Fibroblast of skin of back (primary cell): ENCODE measurements at regions not wholly inside any gene's neighbourhood (a gene's known extent, or its start where the extent isn't known, plus 50 kb on each side); places are given as distances from the start of the nearest gene placed in this dataset.

Source experiments
- DNase-seq: peaks from one replicate; pipeline ENCODE4 v3.0.0-alpha.2; 2013

DNA sequence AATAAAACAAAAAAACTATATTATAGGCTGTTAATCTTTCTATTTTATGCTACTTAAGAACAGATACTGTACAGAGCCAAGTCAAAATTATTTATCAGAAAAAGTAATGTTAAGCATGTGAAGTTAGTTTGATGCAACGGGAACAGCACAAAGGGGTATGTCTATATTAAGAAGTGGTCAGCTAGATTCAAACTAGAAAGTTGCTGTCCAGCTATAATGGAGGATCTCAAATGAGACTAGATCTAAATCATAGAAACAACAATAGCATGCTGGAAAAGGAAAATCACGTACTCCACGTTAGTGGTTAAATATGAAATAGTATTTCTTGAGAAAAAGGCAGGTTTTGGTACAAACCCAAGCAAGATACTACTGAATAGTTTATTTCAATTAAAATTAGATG is 1124.0 kb downstream of the GRIK2 start:
- DNase-seq: no peak

DNA sequence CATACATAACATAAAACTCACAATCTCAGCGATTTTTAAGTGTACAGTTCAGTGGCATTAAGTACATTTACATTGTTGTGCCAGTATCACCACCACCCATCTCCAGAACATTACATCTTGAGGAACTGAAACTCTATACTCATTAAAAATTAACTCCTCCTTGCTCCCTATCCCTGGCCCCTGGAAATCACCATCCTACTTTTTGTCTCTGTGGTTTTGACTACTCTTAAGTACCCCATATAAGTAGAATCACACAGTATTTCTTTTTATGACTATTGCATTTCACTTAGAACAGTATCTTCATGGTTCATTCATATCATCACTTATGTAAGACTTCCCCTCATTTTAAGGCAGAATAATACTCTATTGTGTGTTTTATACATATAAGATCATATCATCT is 1108.1 kb downstream of the GRIK2 start:
- DNase-seq: no peak

DNA sequence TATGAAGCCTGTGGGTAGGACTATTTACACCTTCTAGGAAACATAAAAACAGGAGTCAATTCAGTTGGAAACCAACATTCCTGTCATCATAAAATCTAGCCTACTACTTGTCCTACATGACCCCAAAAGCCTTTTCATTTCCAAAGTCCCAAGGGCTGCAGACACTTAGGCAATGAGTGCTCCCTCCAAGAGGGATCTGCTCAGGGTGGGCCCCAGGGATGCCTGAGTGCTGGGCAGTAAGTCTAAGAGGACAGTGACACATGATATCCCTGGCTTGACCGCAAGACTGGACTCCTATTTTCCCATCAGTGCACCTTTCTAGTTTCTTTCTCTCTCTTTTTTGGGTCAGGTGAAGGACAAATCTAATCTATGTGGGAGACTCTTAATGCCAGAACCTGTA is 1101.3 kb downstream of the GRIK2 start:
- no peak for DNase-seq

DNA sequence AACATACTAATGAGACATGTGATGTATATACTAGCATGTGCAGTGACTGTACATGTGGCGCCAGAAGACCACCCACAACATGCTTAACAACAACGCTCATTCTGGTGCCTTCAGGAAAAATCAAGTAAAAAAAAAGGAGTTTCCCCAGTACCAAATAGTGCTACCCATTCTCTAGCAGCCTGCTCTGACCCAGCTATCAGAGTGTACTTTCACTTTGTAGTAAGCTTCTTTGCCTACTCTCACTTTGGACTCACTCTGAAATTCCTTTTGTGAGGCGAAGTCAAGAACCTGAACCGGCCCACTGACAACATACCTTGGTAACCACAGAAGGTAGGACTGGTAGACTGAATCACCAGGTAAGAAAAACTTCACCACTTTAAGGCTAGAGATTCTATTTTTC is 1100.0 kb downstream of the GRIK2 start:
- no peak for DNase-seq

DNA sequence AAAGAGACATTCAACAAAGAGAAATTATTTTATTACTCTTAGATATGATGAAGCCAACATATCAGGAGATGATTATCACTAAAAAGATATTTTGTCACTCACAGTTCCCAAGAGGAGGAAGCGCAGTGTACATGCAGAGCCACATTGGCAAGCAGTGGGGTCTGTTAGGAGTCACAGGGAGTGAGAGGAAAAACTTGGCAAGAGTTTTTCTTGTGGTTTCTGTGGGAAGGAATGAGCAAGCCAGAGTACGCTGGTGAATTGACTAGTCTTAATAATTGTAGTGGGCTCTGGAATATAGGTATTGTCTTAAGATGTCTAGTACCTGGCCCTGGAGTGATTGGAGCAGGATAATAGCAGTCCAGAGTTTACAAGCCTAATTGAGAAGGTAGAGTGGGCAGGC is 1095.2 kb downstream of the GRIK2 start:
- DNase-seq: peak; percentile 76

DNA sequence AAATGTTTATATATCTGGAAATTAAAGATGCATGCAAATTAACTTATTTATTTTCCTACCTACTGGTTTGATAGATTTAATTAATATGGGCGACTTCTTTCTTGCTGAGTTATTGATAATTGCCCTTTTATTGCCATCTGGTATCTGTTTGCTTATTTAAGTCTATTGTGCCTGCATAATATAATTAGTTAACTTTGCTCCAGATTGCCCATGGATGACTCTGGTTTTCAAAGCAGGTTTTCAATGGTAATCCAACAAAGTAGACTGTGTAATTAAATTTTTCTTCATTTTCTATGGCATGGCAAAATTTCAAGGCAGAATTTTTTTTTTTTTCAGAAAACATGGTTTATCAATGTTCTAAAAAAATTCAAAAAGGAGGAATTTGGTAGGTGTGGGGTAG is 1092.0 kb downstream of the GRIK2 start:
- DNase-seq: no peak

DNA sequence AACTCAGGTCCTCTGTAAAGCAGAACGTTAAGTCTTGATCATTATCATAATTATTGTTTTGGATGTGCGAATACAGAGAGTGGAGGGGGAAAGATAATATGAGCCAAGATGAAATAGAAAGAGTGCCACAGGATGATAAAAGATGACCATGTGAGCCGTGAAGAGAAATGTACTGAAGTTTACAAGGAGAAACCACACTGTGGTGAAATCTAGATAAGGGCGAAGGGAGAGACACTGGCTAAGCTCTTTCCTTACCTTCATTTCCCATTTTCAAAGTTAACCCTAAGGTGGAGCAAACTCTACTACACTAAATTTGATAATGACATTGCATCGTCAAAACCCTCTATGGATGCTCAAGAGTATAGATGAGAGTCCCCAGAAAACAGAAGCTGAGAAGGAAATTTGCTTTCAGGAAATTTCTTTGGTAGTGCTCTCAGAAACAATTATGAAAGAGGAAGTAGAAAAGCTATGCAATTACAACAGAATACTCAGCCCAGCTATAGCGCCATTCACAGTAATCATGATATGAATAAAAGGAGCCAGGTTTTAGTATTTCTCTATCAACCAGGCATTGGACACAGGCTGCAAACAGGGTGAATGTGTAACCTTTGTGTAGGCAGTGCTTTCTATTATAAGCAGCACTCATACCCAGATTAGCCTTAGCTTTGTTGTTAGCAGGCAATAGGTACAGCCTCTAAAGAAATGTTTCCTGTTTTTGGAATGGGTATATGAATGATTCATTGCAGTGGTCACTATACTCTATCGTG is 1080.7 kb downstream of the GRIK2 start:
- no peak for DNase-seq

DNA sequence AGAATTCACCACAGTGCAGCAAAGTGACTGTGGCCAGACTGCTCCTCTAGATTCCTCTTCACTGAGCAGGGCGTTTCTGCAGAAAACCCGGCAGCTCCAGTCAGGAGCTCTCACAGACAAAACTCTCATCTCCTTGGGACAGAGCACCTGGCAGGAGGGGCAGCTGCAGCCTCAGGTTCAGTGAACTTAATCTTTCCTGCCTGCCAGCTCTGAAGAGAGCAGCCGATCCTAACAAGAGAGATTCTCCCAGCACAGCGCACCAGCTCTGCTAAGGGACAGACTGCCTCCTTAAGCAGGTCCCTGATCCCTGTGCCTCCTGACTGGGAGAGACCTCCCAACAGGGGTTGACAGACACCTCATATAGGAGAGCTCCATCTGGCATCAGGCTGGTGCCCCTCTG is 1065.5 kb downstream of the GRIK2 start:
- no peak for DNase-seq

DNA sequence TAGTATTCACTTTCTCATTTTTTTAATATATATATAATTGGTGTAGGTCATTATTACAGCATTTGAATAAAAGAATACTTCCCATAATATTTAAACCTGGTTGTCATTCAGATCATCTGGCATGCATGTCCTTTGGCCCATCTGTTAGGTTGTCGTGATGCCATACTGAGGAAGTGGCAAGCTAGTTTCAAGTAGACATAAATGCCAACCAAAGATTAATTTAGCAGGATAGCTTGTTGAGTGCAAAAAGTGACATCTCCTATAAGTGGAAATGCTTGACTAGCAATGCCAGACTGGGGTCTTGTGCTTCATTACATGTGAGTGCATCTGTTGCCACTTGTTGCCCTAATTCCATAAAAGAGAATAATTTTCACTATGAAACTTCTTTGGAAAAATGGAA is 1044.7 kb downstream of the GRIK2 start:
- DNase-seq: no peak

DNA sequence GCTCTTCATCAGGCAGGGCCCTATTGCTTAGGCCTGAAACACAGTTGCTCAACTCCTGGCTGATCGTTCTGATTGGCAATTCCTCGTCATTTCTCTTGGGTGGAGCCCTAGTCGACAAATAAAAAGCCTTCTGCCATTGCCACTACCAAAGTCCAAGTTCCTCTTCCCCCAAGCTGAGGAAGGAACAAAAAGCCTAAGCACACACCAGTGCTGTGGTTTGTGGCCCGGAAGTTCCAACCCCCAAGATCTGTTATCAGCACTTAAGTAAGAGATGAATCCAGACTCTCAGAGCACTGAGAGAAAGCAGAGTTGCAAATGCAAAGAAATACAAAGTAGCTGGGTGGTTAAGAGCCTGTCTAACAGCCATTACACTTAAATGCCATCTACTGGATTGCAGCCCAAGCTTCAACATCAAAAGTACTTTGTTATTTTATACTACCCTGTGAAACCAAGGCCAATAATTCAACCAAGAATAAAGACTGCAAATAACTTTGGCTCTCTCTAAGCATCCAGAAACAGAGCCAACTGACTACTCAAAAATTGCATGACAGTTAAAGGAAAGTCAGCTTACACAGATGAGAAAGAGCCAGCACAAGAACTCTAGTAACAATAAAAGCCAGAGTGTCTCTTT is 1024.0 kb downstream of the GRIK2 start:
- DNase-seq: no peak

DNA sequence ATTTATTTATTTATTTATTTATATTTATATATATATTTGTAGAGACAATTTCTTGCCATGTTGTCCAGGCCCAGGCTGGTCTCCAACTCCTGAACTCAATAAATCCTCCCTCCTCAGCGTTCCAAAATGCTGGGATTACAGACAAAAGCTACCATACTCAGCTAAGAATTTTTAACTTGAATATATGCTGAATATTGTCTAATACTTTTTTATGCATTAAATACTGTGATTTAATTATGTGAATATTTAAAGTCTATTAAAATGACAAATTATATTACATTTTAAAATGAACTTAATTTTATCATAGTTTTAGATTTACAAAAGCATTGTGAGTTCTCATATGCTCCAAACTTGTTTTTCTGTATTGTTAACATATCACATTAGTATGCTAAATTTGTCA is 1022.4 kb downstream of the GRIK2 start:
- no peak for DNase-seq

DNA sequence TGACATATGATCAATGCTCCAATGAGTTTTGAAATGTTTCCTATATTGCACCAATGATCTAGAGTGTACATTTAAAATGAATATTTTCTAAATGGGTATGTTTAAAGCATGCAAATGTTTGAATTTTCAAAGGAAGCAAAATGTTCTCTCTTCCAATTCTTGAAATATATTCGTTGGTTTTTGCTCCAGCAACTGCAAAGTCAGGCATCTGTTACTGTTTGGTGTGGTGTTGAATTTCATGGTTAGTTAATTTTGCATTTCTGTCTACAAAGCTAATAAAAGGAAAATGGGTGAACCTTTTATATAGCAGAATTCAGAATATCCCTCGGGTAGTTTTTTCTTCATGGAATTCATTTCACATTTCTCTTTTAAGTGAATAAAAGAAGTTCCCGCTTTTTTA is 1018.3 kb downstream of the GRIK2 start:
- DNase-seq: no peak

DNA sequence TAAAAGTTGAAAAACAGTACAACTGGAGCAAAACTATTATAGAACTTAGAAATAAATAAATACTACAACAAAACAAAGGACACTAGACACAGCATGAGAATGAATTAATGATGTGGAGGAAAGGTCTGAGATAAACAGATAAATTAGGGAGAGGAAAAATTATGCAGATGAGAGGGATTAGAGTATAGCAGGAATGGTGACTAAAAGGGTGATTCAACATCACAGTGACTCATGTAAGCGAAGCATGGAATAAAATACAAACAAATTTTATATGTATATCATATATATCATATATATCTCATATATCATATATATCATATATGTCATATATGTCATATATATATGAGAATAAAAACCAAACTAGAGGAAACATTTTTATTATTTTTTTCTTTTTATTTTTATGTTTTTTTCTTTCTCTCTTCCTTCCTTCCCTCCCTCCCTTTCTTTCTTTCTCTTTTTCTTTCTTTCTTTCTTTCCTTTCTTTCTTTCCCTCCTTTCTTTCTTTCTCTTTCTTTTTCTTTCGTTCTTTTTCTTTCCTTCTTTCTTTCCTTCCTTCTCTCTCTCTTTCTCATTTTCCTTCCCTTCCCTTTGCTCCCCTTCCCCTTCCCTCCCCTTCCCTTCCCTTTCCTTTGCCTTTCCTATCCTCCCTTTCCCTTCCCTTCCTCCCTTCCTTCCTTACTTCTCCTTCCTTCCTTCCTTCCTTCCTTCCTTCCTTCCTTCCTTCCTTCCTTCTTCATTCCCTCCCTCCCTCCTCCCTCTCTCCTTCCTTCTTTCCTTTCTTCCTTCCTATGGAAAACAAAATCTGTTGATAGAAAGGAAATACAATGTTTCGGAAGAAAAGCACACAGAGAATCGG is 1014.6 kb downstream of the GRIK2 start:
- DNase-seq: peak; percentile 2

DNA sequence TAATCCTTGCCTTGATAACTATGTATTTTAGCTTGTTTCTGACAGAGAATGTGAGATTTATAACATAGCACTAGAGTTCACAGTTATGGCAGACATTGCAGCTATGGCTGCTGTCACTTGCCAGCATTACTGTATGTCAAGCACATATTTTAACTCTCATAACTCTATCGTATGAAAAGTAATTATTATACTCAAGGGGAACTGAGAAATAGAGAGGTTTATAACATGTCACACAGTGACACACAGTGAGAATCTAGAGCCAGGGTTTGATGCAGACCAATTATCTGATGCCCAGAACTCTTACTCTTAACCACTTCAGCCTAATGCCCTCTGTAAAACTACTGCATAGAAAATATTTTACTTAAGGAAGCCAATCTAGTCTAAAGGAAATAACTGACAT is 1012.4 kb downstream of the GRIK2 start:
- DNase-seq: no peak

DNA sequence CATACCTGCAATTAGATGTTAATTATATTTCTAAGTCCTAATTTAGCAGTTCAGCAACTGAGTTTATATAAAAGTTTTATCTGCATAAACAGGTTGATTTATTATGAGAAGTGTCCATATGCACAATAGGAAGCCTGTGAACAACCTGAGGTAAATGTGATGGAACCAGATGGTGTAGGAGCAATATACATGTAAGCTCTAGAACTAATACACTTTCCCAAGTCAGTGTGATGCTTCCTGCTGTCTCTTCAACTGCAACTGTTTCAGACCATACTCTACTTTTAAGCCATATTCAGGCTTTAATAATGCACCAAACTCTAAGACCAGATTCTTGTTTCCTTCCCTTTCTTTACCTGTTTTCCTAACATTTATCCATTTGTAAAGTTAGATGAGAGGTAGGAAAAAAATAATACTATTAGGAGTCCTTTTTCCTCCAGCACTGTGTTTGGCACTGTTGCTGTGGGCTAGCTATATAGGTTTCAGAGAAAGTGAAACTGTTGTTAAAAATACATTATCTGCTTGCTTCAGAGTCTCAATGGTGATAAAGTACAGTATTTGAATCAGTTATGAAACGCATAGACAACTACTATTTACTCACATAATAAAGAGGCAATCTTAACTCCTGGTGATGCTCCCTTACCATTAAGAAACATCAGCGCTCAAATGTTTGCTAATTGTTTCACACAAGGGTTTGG is 1009.3 kb downstream of the GRIK2 start:
- DNase-seq: no peak

DNA sequence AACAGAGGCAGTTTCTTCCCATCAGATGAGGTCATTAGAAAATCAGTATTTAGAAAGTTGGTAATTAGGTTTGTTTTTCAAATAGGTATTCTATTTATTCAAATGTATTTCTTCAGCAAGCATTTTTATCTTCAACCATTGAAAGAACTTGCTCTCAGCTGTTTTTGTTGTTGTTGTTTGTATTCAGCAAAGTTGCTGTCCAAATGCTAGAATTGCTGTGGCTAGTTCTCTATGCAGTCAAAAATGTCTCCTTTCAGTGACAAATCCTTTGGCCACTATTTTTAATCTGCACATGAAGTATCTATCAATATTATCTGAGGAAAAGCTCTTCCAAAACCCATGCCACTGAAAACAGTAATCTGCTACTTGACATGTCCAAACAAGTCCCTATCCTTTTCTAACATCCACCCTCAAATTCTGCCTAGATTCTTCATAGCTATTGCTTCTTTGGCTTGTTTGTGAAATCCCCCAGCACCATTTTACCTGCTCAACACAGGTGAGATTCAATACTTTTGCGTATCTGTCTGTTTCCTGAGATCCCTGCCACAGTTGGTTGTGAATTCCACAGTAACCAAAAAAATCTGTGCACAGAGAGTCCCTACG is 1005.4 kb downstream of the GRIK2 start:
- DNase-seq: no peak

DNA sequence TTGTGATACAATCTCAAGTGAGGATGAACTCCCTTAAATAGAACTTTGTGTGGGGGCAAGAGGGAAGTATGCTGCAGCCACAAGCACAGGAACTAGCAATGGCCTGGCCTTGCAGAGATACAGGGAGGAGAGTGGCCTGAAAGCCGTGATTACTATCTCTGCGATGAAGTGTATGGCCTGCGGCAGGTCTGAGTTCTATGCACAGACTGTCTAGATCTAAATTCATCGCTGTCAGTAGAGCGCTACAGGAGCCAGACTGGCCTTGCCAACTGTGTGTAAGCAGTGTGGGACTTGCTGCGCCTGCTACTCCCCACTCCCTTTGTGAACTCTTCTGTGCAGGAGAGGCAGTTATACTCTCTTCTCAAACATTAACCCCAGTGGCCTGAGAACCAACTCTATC is 997.0 kb downstream of the GRIK2 start:
- no peak for DNase-seq

DNA sequence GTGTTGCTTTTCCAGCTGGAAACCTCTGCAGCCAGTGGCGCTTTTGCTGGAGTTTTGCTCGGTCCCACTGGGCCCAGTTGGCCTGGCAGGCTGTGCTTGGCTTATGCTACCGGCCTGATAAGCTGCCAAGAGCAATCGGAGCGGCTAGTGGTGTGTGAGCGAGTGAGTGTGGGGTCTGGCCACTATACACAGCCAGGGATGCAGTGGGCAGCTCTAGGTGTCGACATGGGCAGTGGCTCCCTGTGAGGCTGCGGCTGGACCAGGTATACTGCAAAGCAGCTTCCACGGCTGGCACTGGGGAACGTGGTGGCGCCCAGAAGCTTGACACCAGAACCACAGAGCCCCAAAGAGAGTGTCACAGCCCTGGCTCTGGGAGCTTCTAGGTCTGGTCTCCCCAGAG is 996.5 kb downstream of the GRIK2 start:
- no peak for DNase-seq

DNA sequence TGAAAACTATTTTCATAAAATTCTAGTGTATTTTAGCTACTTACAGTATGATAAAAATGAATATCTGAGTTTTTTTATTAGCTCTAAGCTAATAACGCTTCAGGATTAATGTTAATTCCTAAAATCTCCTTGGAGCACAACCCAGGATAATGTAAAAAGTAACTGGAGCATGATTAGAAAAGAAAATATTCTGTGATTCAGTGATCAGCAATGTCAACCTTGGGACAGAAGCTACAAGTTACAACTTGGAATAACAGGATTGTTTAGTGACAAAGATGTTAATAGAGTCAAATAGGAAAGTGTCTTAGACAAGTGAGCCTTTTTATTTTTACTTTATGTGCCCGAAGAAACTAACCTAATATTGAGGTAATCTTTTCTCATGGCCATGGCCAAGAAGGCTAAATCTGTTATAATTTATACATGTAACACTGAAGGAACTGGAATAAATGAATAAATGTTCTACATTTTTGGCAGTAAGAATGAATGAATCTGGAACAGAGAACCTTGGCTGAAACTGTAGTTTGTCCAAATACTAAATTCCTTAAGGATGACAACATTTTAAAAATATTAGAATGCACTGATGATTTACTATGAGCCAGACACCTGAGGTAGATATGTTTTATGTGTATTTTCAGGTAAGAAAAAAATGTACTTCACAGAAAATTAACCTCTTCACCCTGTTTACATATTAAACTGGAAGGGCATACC is 994.0 kb downstream of the GRIK2 start:
- peak; percentile 27 for DNase-seq

DNA sequence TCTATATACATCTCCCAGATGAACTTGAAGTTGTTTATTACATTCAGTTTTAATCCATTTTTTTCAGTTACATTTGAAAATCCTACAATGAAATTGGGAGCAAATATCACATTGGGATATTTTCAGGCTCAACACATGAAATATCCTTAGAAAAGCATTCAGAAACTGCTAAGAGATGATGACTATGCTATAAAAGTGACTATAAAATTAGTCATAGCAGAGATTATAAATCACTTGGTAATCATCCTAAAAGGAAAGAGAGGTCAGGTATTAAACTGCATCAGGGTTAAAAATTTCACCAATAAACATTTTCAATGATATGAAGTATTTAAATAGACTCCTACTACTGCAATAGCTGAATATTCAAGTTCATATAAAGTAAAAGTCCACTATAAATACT is 987.7 kb downstream of the GRIK2 start:
- DNase-seq: no peak

DNA sequence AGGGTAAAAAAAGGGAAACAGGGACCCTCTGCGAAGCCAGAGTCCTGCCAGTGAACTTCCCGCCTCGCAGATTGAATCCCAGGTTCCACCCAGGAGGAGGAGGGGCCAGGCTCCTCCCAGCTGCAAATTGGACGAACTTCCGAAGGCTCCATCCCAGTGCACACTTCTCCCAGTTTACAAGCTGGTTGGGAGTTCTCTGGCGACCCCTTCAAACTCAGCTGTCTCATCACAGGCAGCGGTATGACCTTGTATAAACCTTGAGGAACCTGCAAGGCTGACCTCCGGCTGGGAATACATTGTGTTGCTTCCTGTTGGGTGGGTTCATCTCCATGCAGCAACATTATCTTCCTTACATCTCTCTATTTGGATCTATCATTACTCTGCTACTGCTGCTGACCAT is 962.7 kb downstream of the GRIK2 start:
- DNase-seq: no peak

DNA sequence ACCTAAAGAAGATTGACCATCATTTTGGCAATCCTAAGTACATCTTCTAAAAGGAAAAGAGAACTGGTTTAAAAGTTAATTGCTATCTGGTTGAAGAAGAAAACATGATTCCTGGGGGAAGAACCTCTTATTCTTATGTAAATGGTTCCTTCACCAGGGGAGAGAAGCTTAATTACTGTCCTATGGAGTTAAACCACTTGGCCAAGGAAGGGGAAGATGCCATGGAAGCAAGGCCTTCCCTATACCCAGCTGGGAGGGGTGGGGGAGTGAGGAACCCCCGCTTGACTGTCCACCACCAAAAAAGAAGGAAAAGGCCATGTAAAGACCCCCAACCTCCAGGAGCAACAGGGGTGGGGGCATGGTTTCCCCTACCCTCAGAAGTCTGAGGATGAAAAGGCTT is 962.1 kb downstream of the GRIK2 start:
- no peak for DNase-seq
